PC-9 (cell line): ENCODE measurements at regions not wholly inside any gene's neighbourhood (a gene's known extent, or its start where the extent isn't known, plus 50 kb on each side); places are given as distances from the start of the nearest gene placed in this dataset.
"Not testable (repeated sequence)": the region's sequence is repeated elsewhere in the genome, so short reads cannot be mapped to it uniquely, and the experiment has no call there.

Experiments
- CTCF ChIP-seq: fragments of 200-600 bp; sonication (generic); conservative IDR thresholded peaks from 2 replicates; pipeline ENCODE4 v1.6.1; 2017; ENCODE audit warnings: mixed run types, antibody characterized with exemption, mild to moderate bottlenecking, moderate library complexity
- EZH2 ChIP-seq: fragments of 200-600 bp; sonication (generic); IDR thresholded peaks from 2 replicates; pipeline ENCODE4 v1.8.0; 2017; ENCODE audit warnings: antibody characterized with exemption, low read depth

- TF ChIP-seq CTCF, EZH2: not testable (repeated sequence)
Observed at GRCh38 chr16:29199626-29200025, 206.9 kb downstream of the NPIPB11 start.
